PC-9 (cell line): ENCODE measurements at regions not wholly inside any gene's neighbourhood (a gene's known extent, or its start where the extent isn't known, plus 50 kb on each side); places are given as distances from the start of the nearest gene placed in this dataset.

Experiments
- BruUV-seq: library from RNA; stranded (reverse); fragments of 400-500 nt; replicated peaks from 2 replicates; lab custom pipeline; 2021; lab: Mats Ljungman, UMichigan
- CTCF ChIA-PET: fragments of 300-600 bp; sonication (Branson Sonifier 250); formaldehyde crosslinking; loops from one replicate; lab custom pipeline; 2022; ENCODE audit warnings: antibody characterized with exemption; lab: Charles Lee
- POLR2A ChIA-PET: fragments of 300-600 bp; sonication (Branson Sonifier 250); formaldehyde crosslinking; loops from one replicate; lab custom pipeline; 2022; ENCODE audit warnings: antibody characterized with exemption; ENCODE audit not compliant: unreplicated experiment; lab: Charles Lee
- DNase-seq, 2 experiments: peaks; one replicate each; pipeline versions ENCODE4 v3.0.0 to v3.0.0-alpha.2; 2015 to 2022; ENCODE audit warnings: mixed read lengths in 1 of 2
- H2AFZ ChIP-seq: fragments of 200-600 bp; sonication (generic); 2 replicates; pipeline ENCODE4 v1.8.1; 2017; ENCODE audit warnings: antibody characterized with exemption
- H3F3A ChIP-seq: fragments of 200-600 bp; sonication (generic); 2 replicates; pipeline ENCODE4 v1.8.1; 2017; ENCODE audit warnings: antibody characterized with exemption, mild to moderate bottlenecking, low read depth; ENCODE audit not compliant: insufficient read depth
- H3K27ac ChIP-seq: fragments of 200-600 bp; sonication (generic); 2 replicates; pipeline ENCODE4 v1.6.1; 2016; ENCODE audit warnings: mixed run types
- H3K27me3 ChIP-seq: fragments of 200-600 bp; sonication (generic); 2 replicates; pipeline ENCODE4 v1.6.1; 2016; ENCODE audit warnings: low read depth, mixed run types; ENCODE audit not compliant: insufficient read depth
- H3K36me3 ChIP-seq: fragments of 200-600 bp; sonication (generic); 2 replicates; pipeline ENCODE4 v1.6.1; 2016; ENCODE audit warnings: low read depth, mixed run types
- H3K4me1 ChIP-seq: fragments of 200-600 bp; sonication (generic); replicated peaks from 2 replicates; pipeline ENCODE4 v1.6.1; 2016; ENCODE audit warnings: mixed run types; ENCODE audit not compliant: insufficient read depth
- H3K4me2 ChIP-seq: fragments of 200-600 bp; sonication (generic); 2 replicates; pipeline ENCODE4 v1.6.1; 2017; ENCODE audit warnings: mixed run types
- H3K4me3 ChIP-seq: fragments of 200-600 bp; sonication (generic); 2 replicates; pipeline ENCODE4 v1.6.1; 2016; ENCODE audit warnings: mixed run types
- H3K79me2 ChIP-seq: fragments of 200-600 bp; sonication (generic); 2 replicates; pipeline ENCODE4 v1.6.1; 2017; ENCODE audit warnings: low read depth, mixed run types
- H3K9me2 ChIP-seq: fragments of 200-600 bp; sonication (generic); 2 replicates; pipeline ENCODE4 v1.8.1; 2017; ENCODE audit warnings: mild to moderate bottlenecking; ENCODE audit not compliant: insufficient read depth
- H3K9me3 ChIP-seq: fragments of 200-600 bp; sonication (generic); 2 replicates; pipeline ENCODE4 v1.8.1; 2016; ENCODE audit warnings: low read depth; ENCODE audit not compliant: insufficient read depth
- H4K20me1 ChIP-seq: fragments of 200-600 bp; sonication (generic); 2 replicates; pipeline ENCODE4 v1.8.1; 2017; ENCODE audit not compliant: insufficient read depth
- CTCF ChIP-seq: fragments of 200-600 bp; sonication (generic); conservative IDR thresholded peaks from 2 replicates; pipeline ENCODE4 v1.6.1; 2017; ENCODE audit warnings: mixed run types, antibody characterized with exemption, mild to moderate bottlenecking, moderate library complexity
- EZH2 ChIP-seq: fragments of 200-600 bp; sonication (generic); IDR thresholded peaks from 2 replicates; pipeline ENCODE4 v1.8.0; 2017; ENCODE audit warnings: antibody characterized with exemption, low read depth
- intact Hi-C: fragments of 100-400 bp; cut with micrococcal nuclease; formaldehyde crosslinking; loops from one replicate; pipeline ENCODE4 v1.10.0; 2022; ENCODE audit not compliant: unreplicated experiment

- Histone ChIP-seq H3K9me2 (no peaks in the 10 kb centered on the region), H3K9me3 (no peaks in the 10 kb centered on the region; the same call in 1 of the 2 replicates), H3F3A (no peaks in the 10 kb centered on the region), H3K4me3 (no peak overlapping the region), H3K27ac (no peak overlapping the region), H2AFZ (no peak overlapping the region), H3K79me2 (no peaks in the 10 kb centered on the region), H4K20me1 (0 out of 2 replicates have a peak, but pooled peaks cover 5% of the 10 kb centered on the region), H3K27me3 (peaks cover 85% of the 10 kb centered on the region), H3K4me2 (no peak overlapping the region), H3K4me1 (no peaks in the 10 kb centered on the region), H3K36me3 (no peaks in the 10 kb centered on the region)
- no peak for DNase-seq
- POLR2A ChIA-PET: no interaction called here
- BruUV-seq: no TSS peak
- CTCF ChIA-PET: no interaction called here
- intact Hi-C loops: no loop called here
- TF ChIP-seq EZH2 (no peak), CTCF (no peak)
Observed at GRCh38 chr22:48237466-48238283, 1475.2 kb downstream of the TBC1D22A start.

GRCh38 chr22:48236261-48236660 lies 1473.8 kb downstream of the TBC1D22A start:
- POLR2A ChIA-PET: no interaction called here
- Histone ChIP-seq H3K9me3 (no peaks in the 10 kb centered on the region; the same call in 1 of the 2 replicates), H3K9me2 (no peaks in the 10 kb centered on the region), H2AFZ (no peak overlapping the region), H3K4me2 (no peak overlapping the region), H3K79me2 (no peaks in the 10 kb centered on the region), H3K4me3 (no peak overlapping the region), H3K4me1 (no peaks in the 10 kb centered on the region), H3F3A (no peaks in the 10 kb centered on the region), H3K36me3 (no peaks in the 10 kb centered on the region), H3K27ac (no peak overlapping the region), H3K27me3 (peaks cover 75% of the 10 kb centered on the region), H4K20me1 (no peaks in the 10 kb centered on the region; the same call in 1 of the 2 replicates)
- TF ChIP-seq CTCF (no peak), EZH2 (no peak)
- no TSS peak for BruUV-seq
- CTCF ChIA-PET: no interaction called here
- DNase-seq: no peak
- intact Hi-C loops: no loop called here

- H3K4me2 ChIP-seq: no peak overlapping the region
- no peaks in the 10 kb centered on the region for H3K4me1 ChIP-seq
- H3K9me2 ChIP-seq: no peaks in the 10 kb centered on the region
- H2AFZ ChIP-seq: no peak overlapping the region
- intact Hi-C loops: no loop called here
- BruUV-seq: no TSS peak
- no peak overlapping the region for H3K4me3 ChIP-seq
- H3K27ac ChIP-seq: no peak overlapping the region
- no peak for TF ChIP-seq EZH2
- TF ChIP-seq CTCF: no peak
- no peaks in the 10 kb centered on the region; the same call in 1 of the 2 replicates for H4K20me1 ChIP-seq
- DNase-seq: no peak
- H3F3A ChIP-seq: no peaks in the 10 kb centered on the region
- ChIA-PET CTCF (no interaction called here), POLR2A (no interaction called here)
- peaks cover 70% of the 10 kb centered on the region for H3K27me3 ChIP-seq
- H3K9me3 ChIP-seq: no peaks in the 10 kb centered on the region; the same call in 1 of the 2 replicates
- H3K36me3 ChIP-seq: no peaks in the 10 kb centered on the region
- H3K79me2 ChIP-seq: no peaks in the 10 kb centered on the region
Observed at GRCh38 chr22:48235744-48236143, 1473.3 kb downstream of the TBC1D22A start.
